Erythroblast (primary cell): ENCODE measurements at regions not wholly inside any gene's neighbourhood (a gene's known extent, or its start where the extent isn't known, plus 50 kb on each side); places are given as distances from the start of the nearest gene placed in this dataset.

Experiments
- GATA1 ChIP-seq: IDR thresholded peaks from 2 replicates; pipeline ENCODE4 v1.6.1; 2011; ENCODE audit warnings: low read depth, mild to moderate bottlenecking, control low read depth, low read length, moderate library complexity
- POLR2A ChIP-seq: IDR thresholded peaks from 2 replicates; pipeline ENCODE4 v1.6.1; 2011; ENCODE audit warnings: mild to moderate bottlenecking, low read length

- TF ChIP-seq POLR2A (no peak), GATA1 (no peak)
Measured at GRCh38 chr21:17449701-17450100, 63.1 kb upstream of the CXADR start.
